GM12875 (cell line): ENCODE measurements at regions not wholly inside any gene's neighbourhood (a gene's known extent, or its start where the extent isn't known, plus 50 kb on each side); places are given as distances from the start of the nearest gene placed in this dataset.

Source experiments
- H3K4me3 ChIP-seq: one replicate; pipeline ENCODE4 v1.5.1; 2011; ENCODE audit warnings: low read depth, low read length, control low read depth
- TF ChIP-seq, protein P1 (sequence below): IDR thresholded peaks from 2 replicates; pipeline ENCODE4 v1.5.1; 2011; ENCODE audit warnings: low read depth, mild to moderate bottlenecking, control low read depth, inconsistent platforms, low read length, moderate library complexity, borderline replicate concordance; ENCODE audit not compliant: insufficient read depth

DNA sequence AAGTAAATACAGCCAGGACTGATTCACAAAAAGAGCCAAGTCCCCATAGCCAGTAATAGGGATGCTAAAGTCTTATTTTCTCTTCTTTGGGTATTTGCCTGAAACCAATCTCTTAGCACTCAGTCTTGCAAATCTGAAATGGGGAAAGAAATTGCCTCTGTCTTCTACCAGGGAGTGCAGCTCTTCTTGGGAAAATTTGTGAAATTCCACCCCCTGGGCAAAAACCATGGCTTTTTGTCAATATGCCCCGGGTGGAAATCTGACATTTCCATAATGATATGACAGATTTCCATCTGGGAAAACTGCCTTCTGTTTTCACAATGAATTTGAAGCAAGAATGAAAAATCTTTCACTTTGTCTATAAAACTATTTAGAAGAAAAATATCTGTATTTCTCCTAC lies 628.1 kb downstream of the BCL11A start:
- TF ChIP-seq, protein P1, sequence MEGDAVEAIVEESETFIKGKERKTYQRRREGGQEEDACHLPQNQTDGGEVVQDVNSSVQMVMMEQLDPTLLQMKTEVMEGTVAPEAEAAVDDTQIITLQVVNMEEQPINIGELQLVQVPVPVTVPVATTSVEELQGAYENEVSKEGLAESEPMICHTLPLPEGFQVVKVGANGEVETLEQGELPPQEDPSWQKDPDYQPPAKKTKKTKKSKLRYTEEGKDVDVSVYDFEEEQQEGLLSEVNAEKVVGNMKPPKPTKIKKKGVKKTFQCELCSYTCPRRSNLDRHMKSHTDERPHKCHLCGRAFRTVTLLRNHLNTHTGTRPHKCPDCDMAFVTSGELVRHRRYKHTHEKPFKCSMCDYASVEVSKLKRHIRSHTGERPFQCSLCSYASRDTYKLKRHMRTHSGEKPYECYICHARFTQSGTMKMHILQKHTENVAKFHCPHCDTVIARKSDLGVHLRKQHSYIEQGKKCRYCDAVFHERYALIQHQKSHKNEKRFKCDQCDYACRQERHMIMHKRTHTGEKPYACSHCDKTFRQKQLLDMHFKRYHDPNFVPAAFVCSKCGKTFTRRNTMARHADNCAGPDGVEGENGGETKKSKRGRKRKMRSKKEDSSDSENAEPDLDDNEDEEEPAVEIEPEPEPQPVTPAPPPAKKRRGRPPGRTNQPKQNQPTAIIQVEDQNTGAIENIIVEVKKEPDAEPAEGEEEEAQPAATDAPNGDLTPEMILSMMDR: no peak

DNA sequence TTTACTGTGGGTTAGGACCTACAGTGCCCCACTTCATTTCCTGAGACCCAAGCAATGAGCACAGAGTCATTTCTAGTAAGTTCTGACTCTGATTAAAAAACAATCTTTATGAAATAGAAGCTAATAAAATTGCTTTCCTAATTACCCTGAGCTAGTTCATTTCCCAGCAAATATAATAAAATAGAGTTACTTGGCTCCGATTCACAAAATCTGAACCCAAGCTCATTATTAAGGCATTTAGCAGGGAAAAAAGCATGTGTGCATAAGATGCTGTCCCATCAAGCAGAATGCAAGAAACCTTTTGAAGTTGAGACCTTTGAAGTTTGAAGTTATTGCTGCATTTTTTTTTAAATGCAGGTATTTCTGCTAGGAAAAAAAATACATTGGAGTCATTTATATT lies 629.1 kb downstream of the BCL11A start:
- no peak overlapping the region for H3K4me3 ChIP-seq
- TF ChIP-seq, protein P1: no peak

More for the DNA sequence above, 628.1 kb downstream of the BCL11A start:
- no peak overlapping the region for H3K4me3 ChIP-seq

DNA sequence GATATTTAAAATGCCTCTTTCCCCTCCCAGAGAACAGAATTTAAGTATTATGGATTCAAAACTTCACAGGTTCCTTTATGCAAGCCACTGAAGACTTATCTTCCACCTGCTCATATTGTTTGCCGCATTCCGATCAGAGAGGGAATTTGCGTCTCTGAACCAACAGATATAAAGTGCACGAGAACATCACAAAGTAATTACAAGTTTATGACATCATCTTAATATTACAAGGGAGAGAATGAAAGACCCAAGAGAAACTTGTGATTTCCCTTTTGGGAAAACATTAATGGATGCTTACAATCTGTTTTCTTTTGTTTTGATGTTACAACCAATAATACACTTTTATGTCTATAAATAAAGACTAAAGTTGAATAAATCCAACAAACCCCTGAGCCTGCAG lies 631.0 kb downstream of the BCL11A start:
- no peak overlapping the region for H3K4me3 ChIP-seq
- TF ChIP-seq, protein P1: no peak

DNA sequence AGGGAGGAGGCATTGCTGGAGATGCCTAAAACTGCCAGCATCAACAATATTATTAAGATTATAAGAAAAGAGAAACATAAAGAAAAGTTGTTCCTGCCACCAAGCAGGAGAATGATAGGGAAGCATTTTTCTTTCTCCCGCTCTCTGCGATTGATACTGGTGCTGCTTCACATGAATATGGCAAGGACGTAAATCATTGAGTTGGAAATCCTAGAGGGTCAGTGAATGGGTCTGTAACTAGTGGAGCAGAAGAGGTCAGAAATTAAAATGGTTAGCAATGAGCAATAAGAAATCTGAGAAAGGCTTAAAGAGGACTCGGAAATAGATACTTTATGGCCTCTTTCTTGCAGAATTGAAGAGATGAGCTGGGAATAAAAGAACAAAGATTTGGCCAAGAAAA lies 631.7 kb downstream of the BCL11A start:
- TF ChIP-seq, protein P1: no peak
- no peak overlapping the region for H3K4me3 ChIP-seq

DNA sequence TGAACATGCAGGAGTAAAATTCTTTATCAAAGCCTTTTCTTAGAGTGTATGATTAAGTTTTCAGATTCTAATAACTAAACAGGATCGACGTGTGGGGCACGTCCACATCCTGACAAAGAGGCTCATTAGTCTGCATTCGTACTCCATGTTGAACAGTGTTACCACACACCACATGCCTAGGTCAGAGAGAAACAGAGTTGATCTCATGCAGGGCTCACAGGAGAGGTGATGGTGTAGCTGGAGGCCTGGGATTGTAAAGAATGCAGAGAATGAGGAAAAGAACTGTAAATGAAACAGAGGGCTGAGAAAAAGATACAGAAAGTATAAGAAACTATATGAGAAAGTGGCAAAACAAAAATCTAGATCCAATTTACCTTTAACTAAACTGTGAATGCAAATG lies 632.5 kb downstream of the BCL11A start:
- no peak overlapping the region for H3K4me3 ChIP-seq
- TF ChIP-seq, protein P1: no peak

DNA sequence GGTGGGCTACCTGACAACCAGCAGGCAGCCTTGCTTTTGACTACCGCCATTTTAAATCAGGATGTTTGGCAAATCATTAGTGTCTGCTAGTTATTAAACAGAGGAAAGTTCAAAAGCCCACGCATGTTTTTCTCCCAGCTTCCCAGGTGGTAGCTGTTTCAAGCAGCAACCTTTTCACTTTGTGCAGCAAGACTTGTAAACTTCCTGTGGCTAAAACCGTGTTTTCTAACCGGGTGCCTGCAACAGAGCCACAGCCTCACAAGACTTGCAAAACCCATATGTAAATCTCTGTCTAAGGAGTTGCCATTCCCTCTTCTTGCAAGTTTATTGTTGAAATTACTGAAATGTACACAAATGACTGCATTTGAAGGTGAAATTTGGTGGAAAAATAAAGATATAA lies 633.1 kb downstream of the BCL11A start:
- TF ChIP-seq, protein P1: no peak
- H3K4me3 ChIP-seq: no peak overlapping the region

DNA sequence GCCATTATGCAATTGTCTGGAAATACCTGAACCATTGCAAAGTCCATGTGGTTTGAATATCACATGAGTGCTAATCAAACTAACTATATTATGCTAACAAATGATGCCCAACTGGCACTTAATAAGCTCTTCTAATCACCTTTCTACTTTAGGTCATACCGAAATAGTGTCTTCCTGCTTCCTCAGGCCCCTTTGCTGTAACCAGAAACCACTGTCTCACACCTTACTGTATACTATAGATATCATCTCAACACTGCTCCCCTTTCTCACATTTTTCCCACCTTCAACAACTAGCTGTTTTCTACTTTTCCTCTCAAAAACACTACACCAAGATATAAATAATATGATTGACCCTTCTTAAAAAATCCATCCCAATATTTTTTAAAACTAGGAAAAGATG lies 633.9 kb downstream of the BCL11A start:
- H3K4me3 ChIP-seq: no peak overlapping the region
- TF ChIP-seq, protein P1: no peak
